Common myeloid progenitor, CD34-positive (primary cell): ENCODE measurements at regions not wholly inside any gene's neighbourhood (a gene's known extent, or its start where the extent isn't known, plus 50 kb on each side); places are given as distances from the start of the nearest gene placed in this dataset.

ENCODE experiments used
- CTCF ChIA-PET: fragments of 350-600 bp; sonication (Branson Sonifier 250); formaldehyde crosslinking; loops from one replicate; lab custom pipeline; 2021; ENCODE audit warnings: antibody characterized with exemption; lab: Charles Lee
- POLR2A ChIA-PET: fragments of 350-600 bp; sonication (Branson Sonifier 250); formaldehyde crosslinking; loops from one replicate; lab custom pipeline; 2021; ENCODE audit warnings: antibody characterized with exemption; lab: Charles Lee
- DNase-seq, 3 donors: peaks; one replicate each; pipeline versions ENCODE4 v3.0.0 to v3.0.0-alpha.2; 2013
- H3K27ac ChIP-seq, 2 experiments: 1 replicate in 1 of 2; 2 replicates in 1 of 2; pipeline ENCODE4 v1.7.0; 2013; ENCODE audit warnings: inconsistent platforms in 2 of 2, low read length in 2 of 2, mild to moderate bottlenecking in 2 of 2, low read depth in 1 of 2, moderate library complexity in 1 of 2; ENCODE audit not compliant: severe bottlenecking in 2 of 2, insufficient read depth in 1 of 2, poor library complexity in 1 of 2
- H3K27me3 ChIP-seq, 5 experiments: replicated peaks in 2 of 5; 1 replicate in 3 of 5; 2 replicates in 2 of 5; pipeline versions ENCODE4 v1.6.1 to v1.7.0; 2013; ENCODE audit warnings: low read length in 4 of 5, mild to moderate bottlenecking in 2 of 5, moderate library complexity in 2 of 5, inconsistent platforms in 1 of 5; ENCODE audit not compliant: insufficient read depth in 5 of 5, control insufficient read depth in 4 of 5
- H3K36me3 ChIP-seq, 4 experiments: 1 replicate in 2 of 4; 2 replicates in 2 of 4; pipeline versions ENCODE4 v1.6.1 to v1.7.0; 2013; ENCODE audit warnings: low read length in 3 of 4, control low read depth in 1 of 4, mild to moderate bottlenecking in 1 of 4; ENCODE audit not compliant: control insufficient read depth in 4 of 4, insufficient read depth in 4 of 4
- H3K4me1 ChIP-seq, 4 experiments: 1 replicate in 3 of 4; 2 replicates in 1 of 4; pipeline versions ENCODE4 v1.6.1 to v1.7.1; 2013; ENCODE audit warnings: low read length in 3 of 4, mild to moderate bottlenecking in 3 of 4, control low read depth in 1 of 4, inconsistent platforms in 1 of 4, moderate library complexity in 1 of 4; ENCODE audit not compliant: control insufficient read depth in 4 of 4, insufficient read depth in 4 of 4; ENCODE audit errors: control extremely low read depth in 1 of 4
- H3K4me3 ChIP-seq, 7 experiments: 1 replicate in 4 of 7; 2 replicates in 3 of 7; pipeline versions ENCODE4 v1.5.1 to v1.7.0; 2013; ENCODE audit warnings: mild to moderate bottlenecking in 7 of 7, low read length in 6 of 7, moderate library complexity in 6 of 7, inconsistent platforms in 2 of 7, low read depth in 2 of 7, control low read depth in 1 of 7; ENCODE audit not compliant: insufficient read depth in 4 of 7, control insufficient read depth in 1 of 7; ENCODE audit errors: extremely low read depth in 1 of 7
- H3K9me3 ChIP-seq, 5 experiments: 1 replicate in 4 of 5; 2 replicates in 1 of 5; pipeline versions ENCODE4 v1.6.1 to v1.7.1; 2013; ENCODE audit warnings: low read length in 4 of 5, mild to moderate bottlenecking in 2 of 5, inconsistent platforms in 1 of 5, low read depth in 1 of 5, moderate library complexity in 1 of 5; ENCODE audit not compliant: control insufficient read depth in 4 of 5, insufficient read depth in 2 of 5; ENCODE audit errors: control extremely low read depth in 1 of 5
- WGBS: methylation state at CpG from one replicate; pipeline ENCODE4 v1.1.5; 2013; ENCODE audit not compliant: insufficient coverage; 5-methylcytosine and 5-hydroxymethylcytosine counted together

DNA sequence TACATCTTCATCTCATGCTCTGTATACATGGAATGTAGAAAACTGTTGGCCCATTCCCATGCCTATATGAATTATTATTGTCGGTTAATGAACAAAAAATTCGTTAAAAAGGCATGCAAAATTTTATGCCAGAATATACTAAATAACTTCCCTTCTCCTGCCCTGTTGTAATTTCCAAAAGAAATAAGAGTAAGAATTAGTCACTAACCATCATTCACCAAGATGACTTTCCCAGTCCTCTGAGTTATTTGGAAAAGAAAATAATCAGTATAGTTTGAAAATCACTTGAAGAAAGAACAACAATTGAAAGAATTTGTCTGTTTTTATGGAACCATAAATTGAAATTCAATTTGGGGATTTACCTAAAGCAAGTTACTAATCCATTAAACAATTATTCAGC, 1149.1 kb upstream of the RAG2 start:
- no peaks in the 10 kb centered on the region for H3K27me3 ChIP-seq
- H3K36me3 ChIP-seq: no peaks in the 10 kb centered on the region
- POLR2A ChIA-PET: no interaction called here
- CTCF ChIA-PET: no interaction called here
- 100% methylated on average over 2 of the region's 2 CpGs for WGBS
- no peak overlapping the region for H3K27ac ChIP-seq
- H3K4me3 ChIP-seq: no peak overlapping the region
- no peak for DNase-seq
- peaks cover 0 to 2% (median 0%) of the 10 kb centered on the region in 5 experiments for H3K9me3 ChIP-seq
- no peaks in the 10 kb centered on the region for H3K4me1 ChIP-seq

DNA sequence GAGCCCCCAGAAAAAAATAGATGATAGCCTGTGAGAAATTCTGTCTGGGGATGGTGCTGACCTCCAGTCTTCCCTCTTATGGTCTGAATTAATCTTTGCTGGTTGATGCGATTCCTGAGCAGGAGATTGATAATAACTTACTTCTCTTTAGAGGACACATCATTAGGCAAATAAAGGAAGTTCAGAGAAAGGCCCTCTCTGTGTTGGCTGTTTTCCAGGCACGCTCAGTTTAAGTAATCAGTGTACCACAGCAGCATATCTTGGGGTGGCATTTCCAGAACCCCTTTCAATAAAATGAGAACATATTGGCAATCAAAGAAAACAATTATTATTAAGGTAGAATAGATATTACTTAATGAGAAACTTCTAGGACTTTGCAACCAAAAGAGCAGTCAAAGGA, 1129.3 kb upstream of the RAG2 start:
- Histone ChIP-seq H3K9me3 (no peaks in the 10 kb centered on the region), H3K27me3 (no peaks in the 10 kb centered on the region), H3K27ac (no peak overlapping the region), H3K4me1 (peaks cover 0 to 2% (median 0%) of the 10 kb centered on the region in 4 experiments), H3K4me3 (no peak overlapping the region), H3K36me3 (no peaks in the 10 kb centered on the region)
- WGBS: no CpG with 5 or more reads among the region's 2 CpGs
- ChIA-PET CTCF (no interaction called here), POLR2A (no interaction called here)
- peak; percentile 10 to 46 (median 29) for DNase-seq

- POLR2A ChIA-PET: no interaction called here
- WGBS: 100% methylated on average over 3 of the region's 4 CpGs
- Histone ChIP-seq H3K9me3 (no peaks in the 10 kb centered on the region), H3K4me3 (no peak overlapping the region), H3K36me3 (no peaks in the 10 kb centered on the region), H3K4me1 (peaks cover 0 to 2% (median 0%) of the 10 kb centered on the region in 4 experiments), H3K27me3 (no peaks in the 10 kb centered on the region), H3K27ac (no peak overlapping the region)
- DNase-seq: no peak
- CTCF ChIA-PET: no interaction called here
Measured at GRCh38 chr11:37724315-37724714, 1126.3 kb upstream of the RAG2 start.

DNA sequence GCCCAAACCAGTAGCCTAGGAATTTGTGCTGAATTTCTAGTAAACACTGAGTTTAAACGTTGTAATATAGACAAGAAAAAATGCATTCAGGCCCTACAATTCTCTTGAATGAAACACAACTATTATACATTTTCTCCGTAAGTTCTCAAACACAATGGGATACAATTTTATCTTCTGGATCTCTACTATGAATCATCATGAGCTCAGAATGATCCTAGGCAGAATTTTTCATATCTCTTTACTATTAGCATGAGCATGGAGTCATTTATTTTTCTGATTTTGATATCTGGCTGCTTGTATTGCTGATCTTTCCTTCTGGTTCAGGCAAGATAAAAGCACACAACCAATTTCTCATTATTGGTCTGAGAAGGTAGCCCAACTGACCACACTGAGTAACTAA, 1123.4 kb upstream of the RAG2 start:
- no peak overlapping the region for H3K27ac ChIP-seq
- 100% methylated on average over 1 of the region's 2 CpGs for WGBS
- no peaks in the 10 kb centered on the region for H3K36me3 ChIP-seq
- no peak for DNase-seq
- no peak overlapping the region for H3K4me3 ChIP-seq
- POLR2A ChIA-PET: no interaction called here
- CTCF ChIA-PET: no interaction called here
- H3K9me3 ChIP-seq: no peaks in the 10 kb centered on the region
- H3K27me3 ChIP-seq: no peaks in the 10 kb centered on the region
- no peaks in the 10 kb centered on the region for H3K4me1 ChIP-seq

DNA sequence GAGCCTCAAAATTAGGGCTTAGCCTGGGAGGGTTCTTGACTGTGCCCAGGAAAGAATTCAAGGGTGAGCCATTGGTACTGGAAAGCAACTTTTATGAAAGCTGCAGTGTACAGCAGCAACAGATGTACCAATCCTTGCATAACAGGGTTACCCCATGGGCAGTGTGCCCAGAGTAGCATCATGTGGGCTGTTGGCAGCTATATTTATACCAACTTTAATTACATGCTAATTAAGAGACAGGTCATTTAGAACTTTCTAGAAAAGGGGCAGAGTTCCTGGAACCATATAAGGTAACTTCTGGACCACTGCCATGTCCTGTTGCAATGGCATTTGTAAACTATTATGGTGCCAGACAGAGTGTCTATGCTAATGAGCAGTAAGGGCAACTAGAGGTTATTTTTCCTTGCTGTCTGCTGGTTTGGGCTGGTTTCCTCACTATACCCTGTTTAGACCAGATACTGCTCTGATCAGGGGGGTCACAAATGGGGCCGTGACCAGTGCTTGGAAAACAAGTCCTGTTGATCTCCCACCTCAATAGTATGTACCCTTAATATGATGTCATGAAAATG, 1120.5 kb upstream of the RAG2 start:
- no peak overlapping the region for H3K27ac ChIP-seq
- POLR2A ChIA-PET: no interaction called here
- no peaks in the 10 kb centered on the region for H3K27me3 ChIP-seq
- H3K9me3 ChIP-seq: no peaks in the 10 kb centered on the region
- no peak for DNase-seq
- no peaks in the 10 kb centered on the region for H3K36me3 ChIP-seq
- CTCF ChIA-PET: no interaction called here
- WGBS: 100% methylated on average over 1 of the region's 1 CpG
- no peak overlapping the region for H3K4me3 ChIP-seq
- H3K4me1 ChIP-seq: no peaks in the 10 kb centered on the region

GRCh38 chr11:37712251-37712650, 1114.2 kb upstream of the RAG2 start:
- DNase-seq: no peak
- Histone ChIP-seq H3K36me3 (no peaks in the 10 kb centered on the region), H3K27ac (no peak overlapping the region), H3K4me1 (no peaks in the 10 kb centered on the region), H3K4me3 (no peak overlapping the region), H3K27me3 (no peaks in the 10 kb centered on the region), H3K9me3 (no peaks in the 10 kb centered on the region)
- CTCF ChIA-PET: no interaction called here
- POLR2A ChIA-PET: no interaction called here
- WGBS: 96% methylated on average over 2 of the region's 3 CpGs

DNA sequence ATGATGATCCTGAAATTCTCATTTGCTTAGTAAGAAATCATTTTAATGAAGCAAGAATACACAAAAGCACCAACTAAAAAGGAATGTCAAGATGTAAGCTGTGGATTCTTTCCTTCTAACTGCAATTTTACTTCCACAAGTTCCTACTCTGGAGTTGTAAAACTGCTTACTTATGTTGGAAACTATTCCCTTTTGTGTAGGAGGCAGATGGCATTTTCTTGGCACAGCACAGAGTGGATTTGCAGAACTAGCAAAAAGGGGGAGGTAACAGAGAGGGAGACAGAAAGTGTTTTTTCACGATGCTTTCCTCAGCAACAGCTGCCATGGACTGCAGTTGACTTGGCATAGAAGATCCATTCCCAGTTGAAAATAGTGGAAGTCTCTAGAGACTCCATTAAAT, 1112.0 kb upstream of the RAG2 start:
- Histone ChIP-seq H3K27me3 (no peaks in the 10 kb centered on the region), H3K36me3 (no peaks in the 10 kb centered on the region), H3K9me3 (no peaks in the 10 kb centered on the region), H3K4me1 (no peaks in the 10 kb centered on the region), H3K27ac (no peak overlapping the region), H3K4me3 (no peak overlapping the region)
- DNase-seq: no peak
- ChIA-PET CTCF (no interaction called here), POLR2A (no interaction called here)
- WGBS: no CpG with 5 or more reads among the region's 1 CpG
